Sigmoid colon (tissue), 6 donors: ENCODE measurements at regions not wholly inside any gene's neighbourhood (a gene's known extent, or its start where the extent isn't known, plus 50 kb on each side); places are given as distances from the start of the nearest gene placed in this dataset.
"Not testable (repeated sequence)": the region's sequence is repeated elsewhere in the genome, so short reads cannot be mapped to it uniquely, and the experiment has no call there.

Experiments used
- DNase-seq: peaks from one replicate; pipeline ENCODE4 v3.0.0-alpha.2; 2019
- H3K27ac ChIP-seq, 4 donors: fragments of 200-600 bp; sonication (generic); one replicate each; pipeline ENCODE4 v1.5.1; 2016 to 2019; ENCODE audit warnings: mild to moderate bottlenecking in 1 of 4
- H3K27me3 ChIP-seq, 3 donors: fragments of 200-600 bp; sonication (generic); one replicate each; pipeline ENCODE4 v1.5.1; 2019; ENCODE audit warnings: mild to moderate bottlenecking in 1 of 3
- H3K36me3 ChIP-seq, 4 donors: fragments of 200-600 bp; sonication (generic); one replicate each; pipeline ENCODE4 v1.5.1; 2016 to 2019
- H3K4me1 ChIP-seq, 4 donors: fragments of 200-600 bp; sonication (generic); one replicate each; pipeline ENCODE4 v1.5.1; 2017 to 2019
- H3K4me3 ChIP-seq, 4 donors: fragments of 200-600 bp; sonication (generic); one replicate each; pipeline ENCODE4 v1.5.1; 2017 to 2019; ENCODE audit warnings: mild to moderate bottlenecking in 2 of 4, moderate library complexity in 1 of 4
- H3K9me3 ChIP-seq, 4 donors: fragments of 200-600 bp in 3 of 4; sonication (generic) in 3 of 4; one replicate each; pipeline versions ENCODE4 v1.5.1 to v1.6.1; 2013 to 2019
- CTCF ChIP-seq, 4 experiments: fragments of 450-650 bp in 3 of 4; fragments of 200-600 bp in 1 of 4; IDR thresholded peaks; one replicate each; pipeline ENCODE4 v1.5.1; 2016 to 2019; ENCODE audit warnings: antibody characterized with exemption in 4 of 4, mild to moderate bottlenecking in 3 of 4, moderate library complexity in 2 of 4
- EP300 ChIP-seq, 4 donors: sonication (generic); formaldehyde crosslinking; IDR thresholded peaks; one replicate each; pipeline ENCODE4 v1.6.1; 2017; ENCODE audit warnings: antibody characterized with exemption in 4 of 4
- POLR2A ChIP-seq, 2 donors: fragments of 450-650 bp; IDR thresholded peaks; one replicate each; pipeline ENCODE4 v1.6.1; 2016; ENCODE audit warnings: antibody characterized with exemption in 2 of 2, mild to moderate bottlenecking in 2 of 2, moderate library complexity in 2 of 2
- POLR2AphosphoS5 ChIP-seq, 4 donors: sonication (generic); formaldehyde crosslinking; IDR thresholded peaks; one replicate each; pipeline ENCODE4 v1.6.1; 2017; ENCODE audit warnings: antibody characterized with exemption in 4 of 4
- WGBS, 2 donors: extraction: QIAGEN DNeasy Blood & Tissue Kit; methylation state at CpG; one replicate each; pipeline ENCODE4 v1.1.7; 2013; 5-methylcytosine and 5-hydroxymethylcytosine counted together
- intact Hi-C: fragments of 100-400 bp; cut with DNase I; formaldehyde crosslinking; loops from one replicate; pipeline ENCODE4 v1.15.1; 2023
- donor health status: healthy with polysubstance abuse.
- donor health status: healthy.

GRCh38 chrX:88101968-88102367 is 584.4 kb downstream of the KLHL4 start:
- no peaks in the 10 kb centered on the region for H3K9me3 ChIP-seq
- H3K4me1 ChIP-seq: no peaks in the 10 kb centered on the region
- intact Hi-C loops: no loop called here
- H3K27ac ChIP-seq: no peak overlapping the region
- no peaks in the 10 kb centered on the region for H3K36me3 ChIP-seq
- H3K4me3 ChIP-seq: no peak overlapping the region
- no peak for TF ChIP-seq POLR2A (IDR thresholded peaks at IDR 0.05)
- TF ChIP-seq EP300 (IDR thresholded peaks at IDR 0.05): no peak
- no peak for TF ChIP-seq POLR2AphosphoS5 (IDR thresholded peaks at IDR 0.05)
- no peak for TF ChIP-seq CTCF (IDR thresholded peaks at IDR 0.05)
- WGBS, 2 donors: 12 to 17% methylated on average over 2 of the region's 2 CpGs
- H3K27me3 ChIP-seq: no peaks in the 10 kb centered on the region
- DNase-seq: no peak

GRCh38 chrX:88135735-88136134 is 611.3 kb upstream of the CPXCR1 start:
- no peak for DNase-seq
- Histone ChIP-seq H3K4me1 (no peaks in the 10 kb centered on the region), H3K4me3 (no peak overlapping the region), H3K27ac (no peak overlapping the region), H3K36me3 (no peaks in the 10 kb centered on the region), H3K9me3 (no peaks in the 10 kb centered on the region), H3K27me3 (no peaks in the 10 kb centered on the region)
- intact Hi-C loops: no loop called here
- TF ChIP-seq POLR2AphosphoS5 (IDR thresholded peaks at IDR 0.05): no peak
- 30 to 33% methylated on average over 3 of the region's 3 CpGs for WGBS, 2 donors

- intact Hi-C loops: no loop called here
- Histone ChIP-seq H3K4me1 (no peaks in the 10 kb centered on the region), H3K9me3 (no peaks in the 10 kb centered on the region), H3K4me3 (no peak overlapping the region), H3K27ac (no peak overlapping the region), H3K27me3 (no peaks in the 10 kb centered on the region), H3K36me3 (no peaks in the 10 kb centered on the region)
- WGBS, 2 donors: 49 to 57% methylated on average over 3 of the region's 3 CpGs
- TF ChIP-seq EP300 (IDR thresholded peaks at IDR 0.05) (no peak), POLR2A (IDR thresholded peaks at IDR 0.05) (no peak), POLR2AphosphoS5 (IDR thresholded peaks at IDR 0.05) (no peak), CTCF (IDR thresholded peaks at IDR 0.05) (no peak)
- no peak for DNase-seq
Observed at GRCh38 chrX:88136328-88136727, 610.7 kb upstream of the CPXCR1 start.

GRCh38 chrX:88146577-88146976 is 600.4 kb upstream of the CPXCR1 start:
- no peak for DNase-seq
- Histone ChIP-seq H3K36me3 (no peaks in the 10 kb centered on the region), H3K9me3 (no peaks in the 10 kb centered on the region), H3K27ac (no peak overlapping the region), H3K4me1 (no peaks in the 10 kb centered on the region), H3K27me3 (no peaks in the 10 kb centered on the region), H3K4me3 (no peak overlapping the region)
- intact Hi-C loops: no loop called here
- WGBS, 2 donors: 96 to 97% methylated on average over 1 of the region's 1 CpG
- TF ChIP-seq POLR2A (IDR thresholded peaks at IDR 0.05) (no peak), CTCF (IDR thresholded peaks at IDR 0.05) (no peak), POLR2AphosphoS5 (IDR thresholded peaks at IDR 0.05) (no peak), EP300 (IDR thresholded peaks at IDR 0.05) (no peak)

GRCh38 chrX:88170553-88170952 is 576.5 kb upstream of the CPXCR1 start:
- Histone ChIP-seq H3K4me3 (no peak overlapping the region), H3K4me1 (no peaks in the 10 kb centered on the region), H3K27ac (no peak overlapping the region), H3K9me3 (no peaks in the 10 kb centered on the region), H3K36me3 (no peaks in the 10 kb centered on the region), H3K27me3 (no peaks in the 10 kb centered on the region)
- WGBS, 2 donors: 45 to 59% methylated on average over 3 of the region's 3 CpGs
- intact Hi-C loops: no loop called here
- DNase-seq: no peak
- no peak for TF ChIP-seq EP300 (IDR thresholded peaks at IDR 0.05)
- no peak for TF ChIP-seq CTCF (IDR thresholded peaks at IDR 0.05)
- no peak for TF ChIP-seq POLR2A (IDR thresholded peaks at IDR 0.05)

DNA sequence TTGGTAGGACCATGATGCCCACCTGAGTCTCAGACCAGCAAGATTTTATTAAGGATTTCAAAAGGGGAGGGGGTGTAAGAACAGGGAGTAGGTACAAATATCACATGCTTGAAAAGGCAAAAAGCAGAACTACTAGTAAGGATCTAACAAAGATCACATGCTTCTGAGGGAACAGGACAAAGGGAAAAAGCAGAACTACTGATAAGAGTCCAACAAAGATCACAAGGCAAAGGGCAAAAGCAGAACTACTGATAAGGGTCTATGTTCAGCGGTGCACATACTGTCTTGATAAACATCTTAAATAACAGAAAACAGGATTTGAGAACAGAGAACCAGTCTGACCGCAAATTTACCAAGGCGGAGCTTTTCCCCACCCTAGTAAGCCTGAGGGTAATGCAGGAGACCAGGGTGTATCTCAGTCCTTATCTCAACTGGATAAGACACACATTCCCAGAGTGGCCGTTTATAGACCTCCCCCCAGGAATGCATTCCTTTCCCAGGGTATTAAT is 573.0 kb upstream of the CPXCR1 start:
- H3K4me1 ChIP-seq, intact Hi-C loops, H3K9me3 ChIP-seq, H3K4me3 ChIP-seq, H3K36me3 ChIP-seq, DNase-seq, H3K27me3 ChIP-seq, H3K27ac ChIP-seq: not testable (repeated sequence)
- WGBS, 2 donors: 60 to 64% methylated on average over 4 of the region's 4 CpGs
